ENCODE measurements at regions not wholly inside any gene's neighbourhood (a gene's known extent, or its start where the extent isn't known, plus 50 kb on each side); places are given as distances from the start of the nearest gene placed in this dataset.
"Not testable (repeated sequence)": the region's sequence is repeated elsewhere in the genome, so short reads cannot be mapped to it uniquely, and the experiment has no call there.

- no peak for DNase-seq
Measured at GRCh38 chr10:90197766-90198165, 496.4 kb downstream of the KIF20B start.

DNA sequence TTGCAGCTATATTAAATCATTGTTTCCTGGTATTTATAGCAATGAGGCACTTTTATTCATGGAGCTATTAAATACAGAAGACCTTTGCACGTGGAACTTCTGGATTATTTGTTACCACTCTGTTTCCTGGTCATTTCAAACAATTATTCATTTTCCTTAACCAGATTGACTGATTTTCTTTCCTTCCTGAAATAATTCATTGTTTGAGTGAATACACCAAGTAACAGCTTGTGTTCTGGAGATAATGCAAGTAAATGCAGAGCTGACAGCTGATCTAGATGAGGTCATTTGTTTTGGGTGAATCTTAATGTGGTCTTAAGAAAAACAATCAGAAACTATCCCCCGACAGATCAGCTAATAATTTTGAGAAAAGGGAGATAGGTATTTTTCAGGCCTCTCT, 497.7 kb downstream of the KIF20B start:
- DNase-seq, result no peak

- no peak for DNase-seq
Measured at GRCh38 chr10:90199513-90199912, 498.1 kb downstream of the KIF20B start.

GRCh38 chr10:90204131-90204955, 503.0 kb downstream of the KIF20B start:
- DNase-seq, result no peak

DNA sequence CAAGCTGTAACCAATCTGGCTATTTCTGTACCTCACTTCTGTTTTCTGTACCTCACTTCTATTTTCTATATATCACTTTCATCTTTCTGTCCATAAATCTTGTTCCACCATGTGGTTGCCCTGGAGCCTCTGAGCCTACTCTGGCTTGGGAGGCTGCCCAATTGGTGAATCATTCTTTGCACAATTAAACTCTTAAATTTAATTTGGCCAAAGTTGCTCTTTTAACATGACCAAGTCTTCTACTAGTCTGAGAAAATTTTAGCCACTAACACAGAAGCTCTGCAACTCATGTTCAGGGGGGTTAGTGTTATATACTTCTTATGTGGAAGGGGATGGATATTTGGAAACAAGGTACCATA, 503.5 kb downstream of the KIF20B start:
- DNase-seq, result no peak

GRCh38 chr10:90205340-90205739, 503.9 kb downstream of the KIF20B start:
- DNase-seq, result no peak

GRCh38 chr10:90213346-90213745, 512.0 kb downstream of the KIF20B start:
- DNase-seq, result no peak

- DNase-seq, result no peak
Measured at GRCh38 chr10:90218846-90219245, 517.5 kb downstream of the KIF20B start.

- no peak for DNase-seq
Measured at GRCh38 chr10:90222372-90222771, 521.0 kb downstream of the KIF20B start.

GRCh38 chr10:90222939-90223338, 521.5 kb downstream of the KIF20B start:
- no peak for DNase-seq

DNA sequence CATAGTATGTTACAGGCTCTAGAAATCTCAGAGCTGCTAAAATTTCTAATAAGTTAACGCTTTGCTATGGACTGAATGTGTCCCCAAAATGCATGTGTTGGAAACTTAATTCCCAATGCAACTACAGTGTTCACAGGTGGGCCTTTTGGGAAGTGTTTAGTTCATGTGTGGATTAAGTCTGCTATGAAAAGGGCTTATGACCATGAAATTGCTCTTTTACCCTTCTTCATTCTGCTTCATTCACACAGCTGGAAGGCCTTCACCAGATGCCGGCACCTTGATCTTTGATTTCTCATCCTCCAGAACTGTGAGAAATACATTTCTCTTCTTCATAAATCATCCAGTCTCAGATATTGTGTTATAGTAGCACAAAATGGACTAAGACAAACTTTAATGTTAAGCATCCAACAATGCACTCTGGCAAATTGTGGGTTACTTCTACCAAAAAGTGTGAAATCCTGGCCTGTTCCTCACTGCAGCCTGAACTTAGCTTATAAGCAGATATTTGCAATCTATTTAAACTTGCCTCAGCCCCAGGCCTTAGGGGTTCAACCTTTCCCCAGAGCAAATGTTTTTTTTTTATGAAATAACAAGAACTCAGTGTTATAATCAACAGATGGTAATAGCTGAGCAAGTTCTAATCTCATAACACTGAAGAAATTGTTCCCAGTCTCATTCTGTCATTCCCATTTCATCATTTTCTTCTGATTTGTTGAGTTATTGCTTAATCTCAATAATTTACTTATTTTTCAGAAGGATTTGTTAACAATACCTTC, 523.6 kb downstream of the KIF20B start:
- DNase-seq, result no peak

- DNase-seq, result no peak
Measured at GRCh38 chr10:90226517-90226916, 525.1 kb downstream of the KIF20B start.

- DNase-seq, result peak; percentile 24
Measured at GRCh38 chr10:90227217-90227656, 525.8 kb downstream of the KIF20B start.

GRCh38 chr10:90227786-90228185, 526.4 kb downstream of the KIF20B start:
- DNase-seq, result no peak

DNA sequence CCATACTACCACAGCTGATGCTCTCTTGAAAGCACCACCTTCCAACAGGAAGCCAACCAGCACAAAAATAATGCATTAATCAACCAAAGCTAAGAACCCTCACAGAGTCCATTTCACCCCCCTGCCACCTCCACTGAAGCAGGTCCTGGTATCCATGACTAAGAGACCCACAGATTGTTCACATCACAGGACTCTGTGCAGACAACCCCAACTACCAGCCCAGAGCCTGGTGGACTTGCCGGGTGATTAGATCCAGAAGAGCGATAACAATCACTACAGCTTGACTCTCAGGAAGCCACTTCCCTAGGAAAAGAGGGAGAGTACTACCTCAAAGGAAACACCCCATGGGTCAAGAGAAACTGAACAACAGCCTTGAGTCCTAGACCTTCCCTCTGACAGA, 528.1 kb downstream of the KIF20B start:
- no peak for DNase-seq

- DNase-seq, result not testable (repeated sequence)
Measured at GRCh38 chr10:90233805-90234204, 532.4 kb downstream of the KIF20B start.

GRCh38 chr10:90245623-90246022, 544.2 kb downstream of the KIF20B start:
- DNase-seq, result no peak

GRCh38 chr10:90250784-90251183, 549.4 kb downstream of the KIF20B start:
- not testable (repeated sequence) for DNase-seq

DNA sequence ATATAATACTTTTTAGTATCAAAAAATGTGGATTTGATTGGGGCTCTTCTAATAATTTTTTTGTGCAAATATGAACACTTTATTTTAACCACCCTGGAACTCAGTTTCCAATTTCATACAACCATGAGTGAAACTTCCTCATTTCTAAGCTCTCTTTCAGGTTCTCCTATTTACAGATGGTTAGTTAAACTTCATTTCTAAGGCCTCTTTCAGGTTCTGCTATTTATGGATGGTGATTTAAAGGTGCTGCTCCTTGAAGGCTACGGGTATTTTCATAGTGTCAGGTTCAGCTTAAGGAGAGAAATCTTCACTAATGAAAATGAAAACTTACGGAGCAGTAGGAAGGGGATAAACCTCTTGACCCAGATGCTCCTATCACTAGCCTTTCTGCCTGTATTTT, 568.3 kb downstream of the KIF20B start:
- DNase-seq, result no peak

- no peak for DNase-seq
Measured at GRCh38 chr10:90274721-90275468, 573.5 kb downstream of the KIF20B start.

- no peak for DNase-seq
Measured at GRCh38 chr10:90276894-90277475, 575.6 kb downstream of the KIF20B start.

- no peak for DNase-seq
Measured at GRCh38 chr10:90286406-90286805, 571.4 kb downstream of the HTR7 start.

- DNase-seq, result no peak
Measured at GRCh38 chr10:90286941-90287340, 570.9 kb downstream of the HTR7 start.

Measured in activated naive CD4-positive, alpha-beta T cell treated with anti-CD3 and anti-CD28 coated beads, Interleukin-2, amount 50 U/mL, for 16 hours (primary cell).